ENCODE measurements at regions not wholly inside any gene's neighbourhood (a gene's known extent, or its start where the extent isn't known, plus 50 kb on each side); places are given as distances from the start of the nearest gene placed in this dataset.

DNA sequence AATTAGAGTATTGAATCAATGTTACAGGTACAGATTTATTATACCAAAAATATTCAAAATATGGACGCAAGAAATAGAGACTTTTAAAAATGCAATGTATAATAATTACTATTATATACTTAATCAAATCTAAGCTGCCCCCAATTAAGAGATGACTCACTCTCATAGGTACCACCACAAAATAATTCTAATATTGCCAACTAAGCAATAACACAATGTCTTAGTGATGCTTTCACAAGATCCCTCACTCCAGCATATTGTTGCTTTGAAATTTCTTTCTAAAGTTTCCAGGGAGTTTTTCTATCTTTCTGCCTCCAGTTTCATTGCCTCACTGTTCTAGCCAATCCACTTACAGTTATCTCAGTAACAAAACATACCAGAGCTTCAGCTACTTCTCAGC is 270.0 kb upstream of the PABPC4L start:
- DNase-seq = no peak

- peak; percentile 21 for DNase-seq
Observed at GRCh38 chr4:134470544-134470943, 269.0 kb upstream of the PABPC4L start.

- DNase-seq = no peak
Observed at GRCh38 chr4:134465417-134465816, 263.8 kb upstream of the PABPC4L start.

DNA sequence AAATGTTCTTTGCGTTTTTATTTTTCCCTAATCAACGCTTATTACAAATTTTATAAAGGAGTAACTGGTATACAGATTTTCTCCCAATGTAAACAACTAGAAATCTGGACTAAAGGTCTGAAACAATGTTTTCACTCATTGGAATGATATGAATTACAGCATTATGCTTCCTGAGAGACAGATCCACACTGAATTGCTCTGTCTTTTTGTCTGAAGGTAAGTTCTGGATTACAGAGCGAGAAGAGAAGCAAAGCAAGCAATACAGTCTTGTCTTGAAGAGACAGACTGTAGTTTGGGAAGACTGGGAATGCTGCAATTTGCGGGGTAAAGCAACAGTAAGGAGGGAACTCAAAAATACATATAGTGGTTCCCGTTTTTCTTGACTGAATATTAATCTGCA is 262.2 kb upstream of the PABPC4L start:
- no peak for DNase-seq

DNA sequence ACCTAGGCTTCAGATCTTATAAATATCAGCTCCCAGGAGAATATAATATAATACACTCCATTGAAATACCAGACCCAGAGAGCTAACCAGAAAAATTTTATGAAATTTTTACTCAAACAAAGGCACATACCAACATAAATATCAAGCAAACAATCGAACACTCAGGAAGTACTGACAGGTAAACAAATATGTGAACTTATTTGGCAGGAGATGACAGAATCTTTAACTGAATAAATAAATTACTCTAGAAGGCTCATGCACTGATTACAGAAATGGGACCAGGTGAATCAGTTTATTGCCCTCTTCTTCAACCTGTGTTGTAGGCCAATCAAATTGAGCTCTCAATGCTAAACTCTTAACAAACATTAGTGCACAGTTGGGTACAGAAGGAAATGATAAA is 225.2 kb upstream of the PABPC4L start:
- no peak for DNase-seq

- no peak for DNase-seq
Observed at GRCh38 chr4:134425756-134426155, 224.2 kb upstream of the PABPC4L start.

- no peak for DNase-seq
Observed at GRCh38 chr4:134422776-134423175, 221.2 kb upstream of the PABPC4L start.

DNA sequence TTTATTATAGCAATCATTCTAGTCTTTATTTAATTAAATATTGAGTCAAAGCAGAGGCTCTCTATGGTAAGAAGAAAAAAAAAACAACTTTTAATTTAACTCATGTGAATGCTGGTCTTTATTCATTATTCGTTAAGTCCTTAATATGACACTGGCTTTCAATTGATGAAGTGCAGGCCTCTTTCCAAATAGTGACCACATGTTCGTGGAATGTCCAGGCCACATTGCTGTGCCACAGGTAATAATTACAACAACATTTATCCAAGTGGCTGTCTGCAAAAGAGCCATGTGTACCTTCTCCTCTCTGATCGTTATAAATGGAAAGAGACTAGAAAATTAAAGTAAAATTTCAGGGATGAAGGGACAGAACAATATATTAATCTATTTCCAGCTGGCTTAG is 220.1 kb upstream of the PABPC4L start:
- no peak for DNase-seq

DNA sequence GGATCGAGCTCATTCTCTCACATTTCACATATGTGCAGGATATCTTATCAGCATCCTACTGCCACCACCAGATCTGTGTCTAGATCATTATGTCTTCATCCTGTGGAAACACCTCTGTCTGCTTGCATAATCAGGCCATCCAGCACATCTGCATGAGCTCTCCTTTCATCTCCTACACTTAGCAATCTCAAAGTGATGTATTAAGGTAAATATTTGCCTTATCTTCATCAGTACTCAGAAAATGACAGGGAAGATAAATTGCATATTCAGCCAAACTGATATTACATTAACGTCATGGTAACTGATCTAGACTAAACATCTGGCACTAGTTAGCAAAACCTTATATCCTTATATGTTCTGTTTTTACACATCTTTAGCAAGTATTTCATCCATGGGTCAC is 207.3 kb upstream of the PABPC4L start:
- DNase-seq = no peak

GRCh38 chr4:134401798-134402197 is 200.2 kb upstream of the PABPC4L start:
- DNase-seq = no peak

GRCh38 chr4:134393592-134393991 is 192.0 kb upstream of the PABPC4L start:
- no peak for DNase-seq

- DNase-seq = no peak
Observed at GRCh38 chr4:134390319-134390718, 188.7 kb upstream of the PABPC4L start.

DNA sequence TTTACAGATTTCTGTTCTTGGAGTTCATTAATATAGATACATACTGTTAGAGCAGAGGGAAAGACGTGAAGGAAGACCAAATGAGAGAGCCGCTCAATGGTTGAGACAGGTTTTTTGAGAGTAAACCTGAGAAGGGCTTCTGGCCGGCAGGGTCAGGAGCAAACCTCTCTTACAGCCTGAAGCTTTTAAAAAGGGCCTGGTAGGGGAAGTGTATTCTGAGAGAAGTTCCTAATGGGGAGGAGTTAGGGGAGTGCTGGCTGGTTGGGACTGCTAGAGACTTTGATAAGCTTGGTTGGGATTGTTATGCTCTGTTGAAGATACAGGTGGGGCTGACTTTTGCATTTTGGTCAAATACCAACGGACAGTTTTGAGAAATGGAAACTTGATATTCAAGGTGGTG is 186.8 kb upstream of the PABPC4L start:
- no peak for DNase-seq

DNA sequence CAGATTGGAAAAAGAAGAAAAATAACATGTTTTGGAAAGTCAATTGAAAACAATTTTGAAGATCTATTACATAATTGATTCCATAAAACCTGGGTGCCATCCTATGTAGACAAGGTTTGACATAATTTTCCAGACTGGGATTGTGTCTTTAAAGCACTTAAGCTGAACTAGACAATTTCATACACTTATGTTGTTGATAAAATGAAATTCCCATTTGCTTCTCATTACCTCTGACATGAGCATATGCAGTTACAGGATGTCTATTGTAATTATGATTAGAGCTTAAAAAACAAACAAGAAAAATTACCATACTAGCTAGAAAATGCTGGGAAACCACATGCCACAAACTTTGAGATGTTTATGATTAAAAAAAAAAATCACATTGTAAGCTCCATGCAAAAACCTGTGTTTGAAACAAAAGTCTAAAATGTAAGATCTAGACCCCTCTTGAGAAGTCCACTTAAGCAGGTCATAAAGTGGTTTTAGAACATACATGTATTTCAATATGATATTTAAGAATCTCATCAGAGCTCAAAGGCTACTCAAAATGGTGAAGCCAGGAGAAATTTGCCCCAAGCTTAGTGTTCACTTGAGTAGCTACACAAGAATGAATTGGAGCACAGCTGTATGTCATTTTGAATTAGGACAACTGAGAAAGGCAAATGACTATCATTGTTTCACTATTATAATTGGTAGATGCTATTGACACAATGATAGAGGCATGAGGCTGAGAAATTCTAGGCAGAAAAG is 181.1 kb upstream of the PABPC4L start:
- no peak for DNase-seq

DNA sequence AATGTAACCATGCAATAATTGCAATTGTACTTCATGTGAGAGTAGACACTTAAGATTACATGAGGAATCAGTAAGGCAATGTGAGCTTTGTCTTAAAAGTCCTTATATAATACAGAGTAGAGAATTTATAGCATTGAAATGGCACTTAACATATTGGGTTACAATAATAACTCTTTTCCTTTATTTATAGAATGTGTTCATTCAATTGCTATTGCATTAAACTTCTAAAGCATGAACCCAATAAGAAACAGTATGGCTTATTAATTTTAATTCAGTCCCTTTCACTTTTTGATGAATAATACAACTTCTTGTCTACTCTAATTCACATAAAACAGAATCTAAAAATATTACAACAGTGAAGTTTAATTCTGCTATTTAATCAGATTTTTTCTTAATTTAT is 174.2 kb upstream of the PABPC4L start:
- DNase-seq = no peak

DNA sequence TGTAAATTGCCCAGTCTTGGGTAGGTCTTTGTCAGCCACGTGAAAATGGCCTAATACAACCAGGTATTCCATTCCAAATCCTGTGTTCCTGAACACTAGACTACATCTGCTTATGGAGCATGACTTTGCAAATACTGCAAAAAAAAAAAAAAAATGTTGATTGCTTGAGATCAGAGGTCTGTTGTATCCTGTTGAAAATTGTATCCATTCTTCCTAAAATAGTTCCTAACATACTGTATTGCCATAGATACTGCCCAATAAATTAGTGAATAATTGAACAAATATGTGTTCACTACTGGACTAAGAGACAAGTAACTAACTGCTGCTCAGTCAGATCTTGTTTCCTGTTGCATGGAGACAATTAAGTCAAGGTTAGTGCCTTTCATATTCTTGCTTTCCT is 164.3 kb upstream of the PABPC4L start:
- no peak for DNase-seq

DNA sequence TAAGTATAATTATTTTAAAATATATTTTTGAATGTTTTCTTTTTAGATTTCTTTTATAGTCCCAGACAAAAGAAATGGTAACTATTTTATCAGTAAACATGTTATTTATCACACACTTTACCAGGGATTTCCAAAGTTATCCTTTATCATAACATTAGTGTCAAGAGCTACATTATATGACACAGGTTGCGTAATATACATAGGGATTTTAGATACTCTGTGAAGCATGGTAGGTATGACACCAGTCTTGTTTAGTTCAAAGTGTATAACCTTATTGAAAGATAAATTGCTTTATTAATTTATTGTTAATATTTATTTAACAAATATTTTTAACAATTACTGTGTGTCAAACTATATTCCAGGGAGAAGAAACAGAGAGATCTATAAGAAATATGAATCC is 163.3 kb upstream of the PABPC4L start:
- DNase-seq = no peak

DNA sequence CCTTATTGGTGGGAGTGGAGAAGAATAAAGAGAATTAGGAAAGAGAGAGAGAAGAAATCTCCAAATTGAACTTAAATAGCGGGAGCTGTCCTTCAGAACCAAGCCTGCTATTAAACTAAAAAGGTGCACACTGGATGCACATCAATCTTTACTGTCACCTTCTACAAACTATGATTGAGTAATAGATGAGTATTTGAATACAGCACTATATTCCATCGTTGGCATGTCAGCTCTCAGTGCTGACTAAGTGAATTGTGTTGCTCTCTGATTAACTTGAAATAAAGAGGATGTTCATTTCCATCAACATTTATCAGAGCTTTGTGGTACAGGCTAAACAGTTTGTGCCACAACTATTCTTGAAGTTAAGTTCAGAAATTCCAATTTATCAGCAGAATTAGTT is 143.7 kb upstream of the PABPC4L start:
- no peak for DNase-seq

- DNase-seq = no peak
Observed at GRCh38 chr4:134343656-134344055, 142.1 kb upstream of the PABPC4L start.

GRCh38 chr4:134343081-134343480 is 141.5 kb upstream of the PABPC4L start:
- DNase-seq = no peak

DNA sequence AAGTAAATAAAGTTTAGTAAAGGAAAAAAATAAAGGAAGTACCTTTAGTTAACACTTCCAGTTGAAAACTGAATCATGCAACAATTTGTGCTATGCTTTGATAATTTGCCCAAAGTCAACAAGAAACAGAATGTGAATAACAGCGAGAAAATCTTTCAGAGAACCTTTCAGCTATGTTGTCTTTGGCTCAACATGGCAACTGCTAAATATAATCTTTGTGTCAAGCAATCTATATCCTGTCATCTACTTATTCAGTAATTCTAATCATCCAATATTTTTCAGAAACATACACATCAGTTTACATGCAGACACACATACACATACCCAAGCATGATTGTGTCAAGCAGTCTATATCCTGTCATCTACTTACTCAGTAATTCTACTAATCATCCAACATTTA is 136.0 kb upstream of the PABPC4L start:
- DNase-seq = no peak

DNA sequence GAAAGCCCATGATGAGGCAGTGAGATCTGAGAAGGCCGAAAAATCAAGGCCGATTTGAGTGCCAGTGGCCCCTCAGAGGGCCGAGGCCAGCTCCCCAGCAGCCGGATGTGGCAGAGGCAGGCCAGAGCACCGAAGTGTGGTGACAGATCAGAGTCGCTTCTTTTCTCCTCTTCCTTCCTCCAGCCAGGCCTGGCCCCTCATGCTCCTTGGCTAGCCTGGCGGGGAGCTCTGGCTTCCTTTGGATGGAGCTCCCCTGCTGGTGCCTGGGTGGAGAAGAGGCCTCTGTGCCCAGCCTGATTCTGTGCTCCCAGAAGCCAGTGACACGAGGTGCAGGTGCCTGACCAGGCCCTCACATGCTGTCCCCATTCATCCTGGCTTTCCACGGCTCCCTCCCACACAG is 127.2 kb upstream of the PABPC4L start:
- DNase-seq = no peak

DNA sequence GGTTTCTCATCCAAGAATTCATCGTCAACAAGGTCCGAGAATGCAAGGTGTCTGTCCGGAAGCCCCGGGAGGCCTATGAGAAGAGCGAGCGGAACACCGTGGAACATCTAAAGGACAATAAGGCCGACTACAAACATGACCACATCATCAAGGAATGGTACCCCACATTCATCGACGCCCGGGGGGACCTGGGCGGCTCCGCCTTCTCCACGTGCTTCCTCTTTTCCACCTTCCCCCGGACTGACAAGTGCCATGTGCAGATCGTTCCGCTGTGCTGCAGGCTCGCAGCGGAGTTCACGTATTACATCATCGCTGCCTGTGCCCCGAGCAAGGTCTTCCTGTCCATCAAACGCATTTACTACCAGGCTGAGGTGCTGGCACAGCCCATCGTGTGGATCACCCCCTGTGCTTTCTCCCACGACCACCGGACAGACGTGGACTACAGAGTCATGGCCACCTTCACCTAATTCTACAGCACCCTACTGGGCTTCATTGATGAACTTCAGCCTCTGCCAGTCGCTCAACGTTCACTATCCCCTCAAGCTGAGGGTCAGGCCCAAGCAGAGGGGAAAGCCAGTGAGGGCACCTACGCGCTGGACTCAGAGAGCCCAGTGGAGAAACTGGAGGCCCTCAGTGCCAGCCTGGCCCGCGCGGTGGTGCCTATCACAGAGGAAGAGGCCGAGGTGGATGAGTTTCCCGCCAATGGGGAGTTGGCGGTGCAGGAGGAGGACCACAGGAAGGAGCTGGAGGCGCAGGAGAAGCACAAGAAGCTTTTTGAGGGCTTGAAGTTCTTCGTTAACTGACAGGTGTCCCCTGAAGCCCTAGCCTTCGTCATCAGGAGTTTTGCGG is 125.9 kb upstream of the PABPC4L start:
- no peak for DNase-seq

GRCh38 chr4:134326866-134327265 is 125.3 kb upstream of the PABPC4L start:
- no peak for DNase-seq
